Neuron (in vitro differentiated cells): ENCODE measurements at regions not wholly inside any gene's neighbourhood (a gene's known extent, or its start where the extent isn't known, plus 50 kb on each side); places are given as distances from the start of the nearest gene placed in this dataset.
"Not testable (repeated sequence)": the region's sequence is repeated elsewhere in the genome, so short reads cannot be mapped to it uniquely, and the experiment has no call there.

Source experiments
- H2AFZ ChIP-seq: one replicate; pipeline ENCODE4 v1.6.1; 2013; ENCODE audit warnings: low read depth, mild to moderate bottlenecking, inconsistent platforms, low read length, moderate library complexity
- H3K27me3 ChIP-seq: one replicate; pipeline ENCODE4 v1.6.1; 2013; ENCODE audit warnings: low read length; ENCODE audit not compliant: insufficient read depth
- H3K36me3 ChIP-seq: one replicate; pipeline ENCODE4 v1.6.1; 2013; ENCODE audit warnings: low read length; ENCODE audit not compliant: insufficient read depth
- H3K4me1 ChIP-seq: one replicate; pipeline ENCODE4 v1.6.1; 2013; ENCODE audit warnings: low read length; ENCODE audit not compliant: insufficient read depth
- H3K4me3 ChIP-seq: 2 replicates; pipeline ENCODE4 v1.5.1; 2013; ENCODE audit warnings: mild to moderate bottlenecking, low read length, moderate library complexity
- H3K9me3 ChIP-seq: one replicate; pipeline ENCODE4 v1.6.1; 2013; ENCODE audit warnings: low read length

DNA sequence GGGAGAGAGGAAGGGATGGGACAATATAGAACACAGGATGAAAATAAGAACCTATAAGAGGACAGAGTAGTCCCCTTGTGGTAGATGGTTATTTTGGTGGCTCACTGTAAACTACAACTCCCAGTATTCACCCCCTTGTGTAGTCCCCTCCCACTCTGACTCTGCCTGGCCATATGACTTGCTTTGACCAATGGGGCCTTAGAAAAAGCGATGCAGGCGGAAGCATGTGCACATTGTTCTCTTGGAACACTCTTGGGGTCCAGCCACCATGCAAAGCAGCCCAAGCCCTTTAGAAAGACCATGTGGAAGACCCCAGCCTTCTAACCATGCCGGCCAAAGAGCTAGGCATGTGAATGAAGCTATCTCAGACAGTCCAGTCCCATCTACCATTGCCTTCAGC, 415.0 kb downstream of the BCOR start:
- no peak overlapping the region for H2AFZ ChIP-seq
- peaks cover 3% of the 10 kb centered on the region for H3K27me3 ChIP-seq
- H3K36me3 ChIP-seq, result no peaks in the 10 kb centered on the region
- peaks cover 9% of the 10 kb centered on the region for H3K4me1 ChIP-seq
- no peaks in the 10 kb centered on the region for H3K9me3 ChIP-seq
- no peak overlapping the region for H3K4me3 ChIP-seq

DNA sequence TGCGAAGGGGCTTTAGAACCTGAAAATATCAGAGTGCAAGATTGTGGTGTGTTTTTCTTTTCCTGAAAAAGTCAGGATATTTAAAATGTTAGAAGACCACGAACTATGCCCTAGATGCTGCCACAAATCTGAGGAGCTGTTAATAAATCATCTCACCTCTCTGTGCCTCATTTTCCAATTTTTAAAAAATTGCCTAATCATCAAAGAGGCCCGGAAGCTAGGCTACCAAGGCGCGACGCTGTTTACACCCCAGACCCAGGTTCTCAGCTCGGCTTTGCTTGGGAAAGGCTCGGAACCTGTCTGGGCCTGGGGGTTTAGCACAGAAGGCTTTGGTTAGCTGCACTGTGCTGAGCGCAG, 409.6 kb downstream of the BCOR start:
- H3K4me3 ChIP-seq, result peak overlapping the region; percentile 29
- no peaks in the 10 kb centered on the region for H3K36me3 ChIP-seq
- H3K9me3 ChIP-seq, result no peaks in the 10 kb centered on the region
- H3K27me3 ChIP-seq, result peaks cover 3% of the 10 kb centered on the region
- peaks cover 15% of the 10 kb centered on the region for H3K4me1 ChIP-seq
- no peak overlapping the region for H2AFZ ChIP-seq

GRCh38 chrX:39688576-39689375, 409.0 kb downstream of the BCOR start:
- peaks cover 3% of the 10 kb centered on the region for H3K27me3 ChIP-seq
- H3K9me3 ChIP-seq, result no peaks in the 10 kb centered on the region
- H3K4me3 ChIP-seq, result peak overlapping the region; percentile 38
- H3K4me1 ChIP-seq, result peaks cover 15% of the 10 kb centered on the region
- H3K36me3 ChIP-seq, result no peaks in the 10 kb centered on the region
- H2AFZ ChIP-seq, result no peak overlapping the region

GRCh38 chrX:39689376-39690104, 408.2 kb downstream of the BCOR start:
- Histone ChIP-seq H3K27me3 (peaks cover 3% of the 10 kb centered on the region), H3K9me3 (no peaks in the 10 kb centered on the region), H2AFZ (no peak overlapping the region), H3K4me3 (peak overlapping the region; percentile 38), H3K4me1 (peaks cover 15% of the 10 kb centered on the region), H3K36me3 (no peaks in the 10 kb centered on the region)

DNA sequence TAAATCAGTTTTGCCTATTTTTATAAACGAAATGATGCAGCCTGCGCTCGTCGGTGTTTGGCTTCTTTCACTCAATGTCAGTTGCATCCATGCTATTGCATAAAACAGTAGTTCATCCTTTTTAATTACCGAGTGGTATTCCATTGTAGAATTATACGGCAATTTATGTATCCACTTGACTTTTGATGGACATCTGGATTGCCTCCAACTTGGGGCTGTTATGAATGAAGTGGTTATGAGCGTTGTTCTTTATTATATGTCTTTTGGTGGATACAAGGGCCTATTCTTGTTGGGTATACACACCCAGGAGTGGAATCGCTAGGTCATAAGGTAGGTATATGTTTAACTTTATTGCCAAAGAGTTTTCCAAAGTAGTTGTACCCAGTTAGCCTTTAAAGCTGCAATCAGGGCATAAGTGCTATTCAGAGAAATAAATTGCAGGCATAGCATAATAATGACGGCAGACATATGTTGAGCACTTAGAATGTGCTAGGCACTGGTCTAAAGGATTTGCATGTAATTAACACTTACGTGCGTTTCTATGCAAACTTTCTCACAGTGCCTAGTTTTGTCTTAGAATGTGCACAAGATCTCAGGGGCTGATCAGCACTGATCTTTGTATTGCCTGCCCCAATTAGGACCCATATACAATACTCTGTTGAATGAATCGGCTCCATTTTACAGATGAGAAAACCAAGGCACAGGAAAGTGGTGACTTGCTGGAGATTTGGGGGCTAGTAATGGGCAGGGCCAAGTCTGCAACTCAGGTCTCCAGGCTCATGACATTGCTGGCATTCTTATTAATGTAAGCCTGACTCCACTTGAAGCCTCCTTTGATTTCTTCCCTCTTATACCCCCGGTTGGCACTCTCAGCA, 407.0 kb downstream of the BCOR start:
- peaks cover 15% of the 10 kb centered on the region for H3K4me1 ChIP-seq
- H3K36me3 ChIP-seq, result no peaks in the 10 kb centered on the region
- no peak overlapping the region for H3K4me3 ChIP-seq
- H2AFZ ChIP-seq, result no peak overlapping the region
- no peaks in the 10 kb centered on the region for H3K9me3 ChIP-seq
- H3K27me3 ChIP-seq, result peaks cover 3% of the 10 kb centered on the region

- Histone ChIP-seq H3K27me3 (peaks cover 3% of the 10 kb centered on the region), H2AFZ (no peak overlapping the region), H3K9me3 (no peaks in the 10 kb centered on the region)
Observed at GRCh38 chrX:39691724-39692123, 406.0 kb downstream of the BCOR start.

GRCh38 chrX:39692796-39693195, 405.0 kb downstream of the BCOR start:
- peaks cover 6% of the 10 kb centered on the region for H3K4me1 ChIP-seq
- no peaks in the 10 kb centered on the region for H3K27me3 ChIP-seq
- H3K9me3 ChIP-seq, result no peaks in the 10 kb centered on the region
- H3K36me3 ChIP-seq, result no peaks in the 10 kb centered on the region
- no peak overlapping the region for H2AFZ ChIP-seq
- H3K4me3 ChIP-seq, result no peak overlapping the region

More at GRCh38 chrX:39691724-39692123, 406.0 kb downstream of the BCOR start:
- no peaks in the 10 kb centered on the region for H3K36me3 ChIP-seq
- H3K4me1 ChIP-seq, result peaks cover 15% of the 10 kb centered on the region
- no peak overlapping the region for H3K4me3 ChIP-seq

DNA sequence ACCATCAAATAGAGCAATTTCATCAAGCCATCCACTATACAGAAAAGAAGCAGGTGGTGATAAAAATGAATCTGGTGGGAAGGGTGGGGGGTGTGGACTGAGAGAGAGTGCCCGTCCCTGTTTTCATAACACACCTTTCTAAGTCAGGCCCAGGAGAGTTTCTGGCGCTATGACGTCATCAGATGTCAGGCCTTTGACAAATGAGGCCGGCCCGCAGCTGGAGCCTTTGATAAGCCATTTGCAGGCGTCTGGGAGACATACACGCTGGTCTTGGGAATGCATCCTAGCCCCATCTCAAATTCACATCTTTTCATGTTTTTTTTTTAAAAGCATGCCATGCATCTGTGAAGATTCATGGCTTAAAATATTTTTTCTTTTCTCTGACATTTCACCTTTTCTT, 404.5 kb downstream of the BCOR start:
- Histone ChIP-seq H3K27me3 (no peaks in the 10 kb centered on the region), H2AFZ (no peak overlapping the region), H3K4me1 (peaks cover 2% of the 10 kb centered on the region), H3K4me3 (no peak overlapping the region), H3K9me3 (no peaks in the 10 kb centered on the region), H3K36me3 (no peaks in the 10 kb centered on the region)

GRCh38 chrX:39702636-39703035, 395.1 kb downstream of the BCOR start:
- H3K9me3 ChIP-seq, H3K36me3 ChIP-seq, H3K27me3 ChIP-seq, H3K4me3 ChIP-seq, H3K4me1 ChIP-seq, H2AFZ ChIP-seq: not testable (repeated sequence)

DNA sequence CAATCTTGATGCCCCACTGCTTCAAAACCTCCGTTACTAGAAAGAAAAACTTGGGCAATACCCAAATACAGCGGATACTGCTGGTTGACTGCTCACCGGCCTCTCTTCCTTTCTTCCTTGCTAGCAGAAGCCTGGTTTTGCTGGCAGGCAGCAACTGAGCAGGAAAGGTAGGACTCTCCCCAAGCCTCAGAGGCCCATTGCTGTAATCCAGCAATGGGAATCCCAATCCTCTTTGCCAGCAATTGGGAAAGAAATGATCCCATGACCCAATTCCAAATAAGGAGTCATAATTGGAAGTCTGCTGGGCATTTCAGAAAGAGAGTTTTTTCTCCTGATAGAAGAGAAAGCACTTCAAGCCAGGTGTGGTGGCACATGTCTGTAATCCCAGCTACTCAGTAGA, 394.5 kb downstream of the BCOR start:
- H3K27me3 ChIP-seq, result no peaks in the 10 kb centered on the region
- H3K4me3 ChIP-seq, result no peak overlapping the region
- no peak overlapping the region for H2AFZ ChIP-seq
- no peaks in the 10 kb centered on the region for H3K36me3 ChIP-seq
- H3K9me3 ChIP-seq, result no peaks in the 10 kb centered on the region
- no peaks in the 10 kb centered on the region for H3K4me1 ChIP-seq

GRCh38 chrX:39704590-39704989, 393.2 kb downstream of the BCOR start:
- H3K36me3 ChIP-seq, result no peaks in the 10 kb centered on the region
- H2AFZ ChIP-seq, result no peak overlapping the region
- no peak overlapping the region for H3K4me3 ChIP-seq
- peaks cover 3% of the 10 kb centered on the region for H3K27me3 ChIP-seq
- H3K4me1 ChIP-seq, result no peaks in the 10 kb centered on the region
- no peaks in the 10 kb centered on the region for H3K9me3 ChIP-seq

- H3K27me3 ChIP-seq, result peaks cover 3% of the 10 kb centered on the region
- no peak overlapping the region for H2AFZ ChIP-seq
- H3K36me3 ChIP-seq, result no peaks in the 10 kb centered on the region
- no peaks in the 10 kb centered on the region for H3K4me1 ChIP-seq
- H3K9me3 ChIP-seq, result no peaks in the 10 kb centered on the region
- H3K4me3 ChIP-seq, result no peak overlapping the region
Observed at GRCh38 chrX:39705290-39705689, 392.5 kb downstream of the BCOR start.

DNA sequence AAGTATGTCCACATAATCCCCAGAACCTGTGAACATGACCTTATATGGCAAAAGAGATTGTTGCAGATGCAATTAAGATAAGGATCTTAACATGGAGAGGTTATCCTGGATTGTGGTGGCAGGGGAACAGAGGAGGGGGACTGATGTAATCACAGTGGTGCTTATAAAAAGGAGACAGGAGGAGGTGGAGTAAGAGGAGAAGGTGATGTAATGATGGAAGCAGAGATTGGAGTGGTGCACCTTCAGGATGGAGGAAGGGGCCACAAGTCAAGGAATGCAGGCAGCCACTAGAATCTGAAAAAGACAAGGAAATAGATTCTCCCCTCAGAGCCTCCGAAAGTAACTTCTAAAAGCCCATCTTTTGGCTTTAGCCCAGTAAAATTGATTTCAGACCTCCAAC, 388.4 kb downstream of the BCOR start:
- H3K36me3 ChIP-seq, result no peaks in the 10 kb centered on the region
- H3K27me3 ChIP-seq, result peaks cover 3% of the 10 kb centered on the region
- no peaks in the 10 kb centered on the region for H3K4me1 ChIP-seq
- no peak overlapping the region for H3K4me3 ChIP-seq
- no peaks in the 10 kb centered on the region for H3K9me3 ChIP-seq
- no peak overlapping the region for H2AFZ ChIP-seq
